PC-3 (cell line): ENCODE measurements at regions not wholly inside any gene's neighbourhood (a gene's known extent, or its start where the extent isn't known, plus 50 kb on each side); places are given as distances from the start of the nearest gene placed in this dataset.

Experiments used
- ATAC-seq: fragments of 200-7000 bp; cut with Tn5 transposase; 2 replicates; pipeline ENCODE4 v1.9.1; 2020; ENCODE audit warnings: mild to moderate bottlenecking, moderate library complexity
- BruUV-seq: library from RNA; stranded (reverse); fragments of 400-500 nt; replicated peaks from 2 replicates; lab custom pipeline; 2021; lab: Mats Ljungman, UMichigan
- CTCF ChIA-PET: fragments of 300-600 bp; sonication (Branson Sonifier 250); formaldehyde crosslinking; loops from one replicate; lab custom pipeline; 2022; ENCODE audit warnings: antibody characterized with exemption; lab: Charles Lee
- POLR2A ChIA-PET: fragments of 300-600 bp; sonication (Branson Sonifier 250); formaldehyde crosslinking; loops from one replicate; lab custom pipeline; 2022; ENCODE audit warnings: antibody characterized with exemption; ENCODE audit not compliant: unreplicated experiment; lab: Charles Lee
- DNase-seq: peaks from one replicate; pipeline ENCODE4 v3.0.0-alpha.2; 2015
- H2AFZ ChIP-seq: fragments of 300-600 bp; sonication (generic); 2 replicates; pipeline ENCODE4 v1.6.0; 2016; ENCODE audit warnings: antibody characterized with exemption, low read length
- H3F3A ChIP-seq: fragments of 300-600 bp; sonication (generic); one replicate; pipeline ENCODE4 v1.6.0; 2017; ENCODE audit warnings: antibody characterized with exemption, low read length, control low read depth, mild to moderate bottlenecking; ENCODE audit not compliant: unreplicated experiment
- H3K27ac ChIP-seq: fragments of 300-600 bp; sonication (generic); 2 replicates; pipeline ENCODE4 v1.5.1; 2016; ENCODE audit warnings: mild to moderate bottlenecking, low read length
- H3K27me3 ChIP-seq: fragments of 300-600 bp; sonication (generic); 2 replicates; pipeline ENCODE4 v1.6.1; 2016; ENCODE audit warnings: low read length, mixed read lengths
- H3K36me3 ChIP-seq: fragments of 300-600 bp; sonication (generic); 2 replicates; pipeline ENCODE4 v1.6.1; 2016; ENCODE audit warnings: low read depth, mixed run types, low read length, mixed read lengths
- H3K4me1 ChIP-seq: fragments of 300-600 bp; sonication (generic); 2 replicates; pipeline ENCODE4 v1.5.1; 2016; ENCODE audit warnings: low read length; ENCODE audit not compliant: insufficient read depth
- H3K4me2 ChIP-seq: fragments of 300-600 bp; sonication (generic); 2 replicates; pipeline ENCODE4 v1.6.0; 2016; ENCODE audit warnings: low read length
- H3K4me3 ChIP-seq: fragments of 300-600 bp; sonication (generic); 2 replicates; pipeline ENCODE4 v1.5.1; 2016; ENCODE audit warnings: mild to moderate bottlenecking, low read length, mixed read lengths
- H3K79me2 ChIP-seq: fragments of 300-600 bp; sonication (generic); 2 replicates; pipeline ENCODE4 v1.6.1; 2017; ENCODE audit warnings: low read length, mixed read lengths
- H3K9ac ChIP-seq: fragments of 300-600 bp; sonication (generic); 2 replicates; pipeline ENCODE4 v1.6.0; 2016; ENCODE audit warnings: mild to moderate bottlenecking, low read length
- H3K9me2 ChIP-seq: fragments of 300-600 bp; sonication (generic); replicated peaks from 2 replicates; pipeline ENCODE4 v1.6.1; 2016; ENCODE audit warnings: mixed run types, low read length, mixed read lengths
- H3K9me3 ChIP-seq: fragments of 300-600 bp; sonication (generic); 2 replicates; pipeline ENCODE4 v1.6.1; 2016; ENCODE audit warnings: low read length, mixed read lengths
- H4K20me1 ChIP-seq: fragments of 300-600 bp; sonication (generic); 2 replicates; pipeline ENCODE4 v1.6.1; 2016; ENCODE audit warnings: low read length, mixed read lengths
- CTCF ChIP-seq: fragments of 300-600 bp; sonication (generic); conservative IDR thresholded peaks from 2 replicates; pipeline ENCODE4 v1.5.1; 2017; ENCODE audit warnings: antibody characterized with exemption, low read depth, mild to moderate bottlenecking, low read length
- EZH2 ChIP-seq: fragments of 300-600 bp; sonication (generic); IDR thresholded peaks from one replicate; pipeline ENCODE4 v1.6.1; 2017; ENCODE audit warnings: antibody characterized with exemption, mild to moderate bottlenecking, low read length; ENCODE audit not compliant: unreplicated experiment
- EZH2phosphoT487 ChIP-seq: fragments of 300-600 bp; sonication (generic); IDR thresholded peaks from 2 replicates; pipeline ENCODE4 v1.6.1; 2018; ENCODE audit warnings: mild to moderate bottlenecking, antibody characterized with exemption, low read length, borderline replicate concordance
- intact Hi-C: fragments of 100-400 bp; cut with micrococcal nuclease; formaldehyde crosslinking; loops from 2 replicates; pipeline ENCODE4 v1.9.0; 2023

- H3K4me1 ChIP-seq, result peaks cover 6% of the 10 kb centered on the region; the same call in 1 of the 2 replicates
- no peak overlapping the region for H2AFZ ChIP-seq
- H3K27ac ChIP-seq, result no peak overlapping the region
- no peak for DNase-seq
- H3K36me3 ChIP-seq, result no peaks in the 10 kb centered on the region
- H3K79me2 ChIP-seq, result peaks cover 29% of the 10 kb centered on the region
- no TSS peak for BruUV-seq
- no peak overlapping the region for H3K9ac ChIP-seq
- H3K4me3 ChIP-seq, result peak overlapping the region; percentile 63
- H3K9me2 ChIP-seq, result no peaks in the 10 kb centered on the region
- 0 out of 2 replicates have a peak, but pooled peaks cover 6% of the 10 kb centered on the region for H4K20me1 ChIP-seq
- ChIA-PET CTCF (no interaction called here), POLR2A (no interaction called here)
- intact Hi-C loops, result loop anchor here (5.0 to 10.0 kb wide), 4 partner anchors 142 to 372 kb away; no protein-coding TSS in a partner anchor
- no peaks in the 10 kb centered on the region for H3F3A ChIP-seq
- H3K4me2 ChIP-seq, result peak overlapping the region; percentile 74
- TF ChIP-seq EZH2 (no peak), EZH2phosphoT487 (no peak), CTCF (no peak)
- no peaks in the 10 kb centered on the region for H3K27me3 ChIP-seq
- no peaks in the 10 kb centered on the region for H3K9me3 ChIP-seq
- peak; percentile 23 for ATAC-seq
Observed at GRCh38 chr18:34494359-34494696, 215.8 kb upstream of the DTNA start.

GRCh38 chr18:34495506-34495905 is 214.6 kb upstream of the DTNA start:
- ChIA-PET CTCF (no interaction called here), POLR2A (no interaction called here)
- Histone ChIP-seq H4K20me1 (0 out of 2 replicates have a peak, but pooled peaks cover 6% of the 10 kb centered on the region), H3K4me1 (peaks cover 6% of the 10 kb centered on the region; the same call in 1 of the 2 replicates), H3K36me3 (no peaks in the 10 kb centered on the region), H3K4me2 (peak overlapping the region; percentile 74; the same call in 1 of the 2 replicates), H3K9me2 (no peaks in the 10 kb centered on the region), H3F3A (no peaks in the 10 kb centered on the region), H3K9me3 (no peaks in the 10 kb centered on the region), H3K9ac (no peak overlapping the region), H2AFZ (no peak overlapping the region), H3K79me2 (peaks cover 32% of the 10 kb centered on the region), H3K4me3 (peak overlapping the region; percentile 63), H3K27ac (no peak overlapping the region), H3K27me3 (no peaks in the 10 kb centered on the region)
- DNase-seq (no peak), ATAC-seq (no peak)
- no TSS peak for BruUV-seq
- TF ChIP-seq EZH2 (no peak), CTCF (no peak)
- intact Hi-C loops, result loop anchor here (10.0 kb wide), 2 partner anchors 159 to 289 kb away; no protein-coding TSS in a partner anchor

GRCh38 chr18:34501553-34501952 is 208.5 kb upstream of the DTNA start:
- intact Hi-C loops, result no loop called here

More at GRCh38 chr18:34501553-34501952, 208.5 kb upstream of the DTNA start:
- no peaks in the 10 kb centered on the region for H3K9me2 ChIP-seq
- H3K79me2 ChIP-seq, result peaks cover 15% of the 10 kb centered on the region
- no TSS peak for BruUV-seq
- H3K4me1 ChIP-seq, result no peaks in the 10 kb centered on the region
- H3K9me3 ChIP-seq, result no peaks in the 10 kb centered on the region
- no peak overlapping the region for H2AFZ ChIP-seq
- ATAC-seq (no peak), DNase-seq (no peak)
- TF ChIP-seq EZH2, result no peak
- no peak for TF ChIP-seq EZH2phosphoT487
- TF ChIP-seq CTCF, result no peak
- no peak overlapping the region for H3K9ac ChIP-seq
- no peak overlapping the region for H3K27ac ChIP-seq
- no peaks in the 10 kb centered on the region for H3F3A ChIP-seq
- no peak overlapping the region for H3K4me3 ChIP-seq
- CTCF ChIA-PET, result no interaction called here
- POLR2A ChIA-PET, result no interaction called here
- H3K36me3 ChIP-seq, result no peaks in the 10 kb centered on the region
- H4K20me1 ChIP-seq, result no peaks in the 10 kb centered on the region
- H3K27me3 ChIP-seq, result no peaks in the 10 kb centered on the region
- H3K4me2 ChIP-seq, result no peak overlapping the region
